ENCODE measurements at regions not wholly inside any gene's neighbourhood (a gene's known extent, or its start where the extent isn't known, plus 50 kb on each side); places are given as distances from the start of the nearest gene placed in this dataset.
"Not testable (repeated sequence)": the region's sequence is repeated elsewhere in the genome, so short reads cannot be mapped to it uniquely, and the experiment has no call there.

GRCh38 chr12:68482660-68483059, 128.0 kb upstream of the RAP1B start:
- Mint-ChIP-seq H3K27me3 (ENCODE audit: low read depth) (no peaks in the 10 kb centered on the region; the same call in 1 of the 2 replicates), H3K36me3 (peaks cover 6% of the 10 kb centered on the region), H3K4me3 (no peak overlapping the region), H3K9me3 (peaks cover 9% of the 10 kb centered on the region), H3K27ac (no peak overlapping the region), H3K4me1 (peaks cover 13% of the 10 kb centered on the region)
- POLR2A ChIA-PET: no interaction called here
- ATAC-seq (no peak), DNase-seq (ENCODE audit: low spot score) (no peak)
- CTCF ChIA-PET: no interaction called here
- no peak for TF ChIP-seq NFE2L1 (CRISPR knock-in tag; IDR thresholded peaks at IDR 0.05)
- TF ChIP-seq ZBTB43 (CRISPR knock-in tag; IDR thresholded peaks at IDR 0.05): no peak
- TF ChIP-seq ZNF396 (CRISPR knock-in tag; IDR thresholded peaks at IDR 0.05; ENCODE audit: borderline replicate concordance): no peak
- no peak for TF ChIP-seq ESRRA (CRISPR knock-in tag; IDR thresholded peaks at IDR 0.05; ENCODE audit: borderline replicate concordance)
- no peak for TF ChIP-seq GRHL2 (CRISPR knock-in tag; IDR thresholded peaks at IDR 0.05; ENCODE audit: insufficient replicate concordance, severe bottlenecking)
- no peak for TF ChIP-seq MYBL2 (CRISPR knock-in tag; IDR thresholded peaks at IDR 0.05)
- no peak for TF ChIP-seq TEAD4 (CRISPR knock-in tag; IDR thresholded peaks at IDR 0.05)

- Mint-ChIP-seq H3K27me3 (ENCODE audit: low read depth) (no peaks in the 10 kb centered on the region; the same call in 1 of the 2 replicates), H3K27ac (no peak overlapping the region), H3K4me3 (no peak overlapping the region), H3K4me1 (peaks cover 18% of the 10 kb centered on the region), H3K36me3 (peaks cover 6% of the 10 kb centered on the region), H3K9me3 (peaks cover 9% of the 10 kb centered on the region)
- DNase-seq (ENCODE audit: low spot score): no peak
- no peak for ATAC-seq
- ChIA-PET CTCF (no interaction called here), POLR2A (interaction anchor here (0.6 kb wide), 1 partner anchor 18 kb away, joined by 3 read pairs; no protein-coding TSS in a partner anchor)
- TF ChIP-seq CREM (CRISPR knock-in tag; IDR thresholded peaks at IDR 0.05): no peak
- no peak for TF ChIP-seq ATF3 (CRISPR knock-in tag; conservative IDR thresholded peaks at IDR 0.05)
- no peak for TF ChIP-seq GRHL2 (CRISPR knock-in tag; IDR thresholded peaks at IDR 0.05; ENCODE audit: insufficient replicate concordance, severe bottlenecking)
- TF ChIP-seq JUN (CRISPR knock-in tag; IDR thresholded peaks at IDR 0.05): no peak
- TF ChIP-seq NFATC4 (CRISPR knock-in tag; IDR thresholded peaks at IDR 0.05): no peak
- TF ChIP-seq MXD4 (CRISPR knock-in tag; IDR thresholded peaks at IDR 0.05; ENCODE audit: borderline replicate concordance): no peak
- TF ChIP-seq JAZF1 (CRISPR knock-in tag; IDR thresholded peaks at IDR 0.05): no peak
- TF ChIP-seq ZNF138 (CRISPR knock-in tag; conservative IDR thresholded peaks at IDR 0.05): no peak
- TF ChIP-seq NR3C1 (CRISPR knock-in tag; conservative IDR thresholded peaks at IDR 0.05; ENCODE audit: low read depth): no peak
- no peak for TF ChIP-seq MAX (CRISPR knock-in tag; IDR thresholded peaks at IDR 0.05)
- no peak for TF ChIP-seq STAT6 (CRISPR knock-in tag; conservative IDR thresholded peaks at IDR 0.05; ENCODE audit: low read depth)
- TF ChIP-seq ZNF423 (CRISPR knock-in tag; IDR thresholded peaks at IDR 0.05): no peak
These were observed 126.9 kb upstream of the RAP1B start for GRCh38 chr12:68483592-68484383.

- peaks cover 18% of the 10 kb centered on the region for H3K4me1 Mint-ChIP-seq
- H3K36me3 Mint-ChIP-seq; H3K9me3 Mint-ChIP-seq; H3K27ac Mint-ChIP-seq; POLR2A ChIA-PET; DNase-seq (ENCODE audit: low spot score); H3K27me3 Mint-ChIP-seq (ENCODE audit: low read depth); ATAC-seq; H3K4me3 Mint-ChIP-seq: not testable (repeated sequence)
- CTCF ChIA-PET: interaction anchor here (1.8 kb wide), 1 partner anchor 126 kb away, joined by 7 read pairs; no protein-coding TSS in a partner anchor
These were observed 126.1 kb upstream of the RAP1B start for GRCh38 chr12:68484578-68484977.
